ENCODE measurements at regions not wholly inside any gene's neighbourhood (a gene's known extent, or its start where the extent isn't known, plus 50 kb on each side); places are given as distances from the start of the nearest gene placed in this dataset.
"Not testable (repeated sequence)": the region's sequence is repeated elsewhere in the genome, so short reads cannot be mapped to it uniquely, and the experiment has no call there.

DNA sequence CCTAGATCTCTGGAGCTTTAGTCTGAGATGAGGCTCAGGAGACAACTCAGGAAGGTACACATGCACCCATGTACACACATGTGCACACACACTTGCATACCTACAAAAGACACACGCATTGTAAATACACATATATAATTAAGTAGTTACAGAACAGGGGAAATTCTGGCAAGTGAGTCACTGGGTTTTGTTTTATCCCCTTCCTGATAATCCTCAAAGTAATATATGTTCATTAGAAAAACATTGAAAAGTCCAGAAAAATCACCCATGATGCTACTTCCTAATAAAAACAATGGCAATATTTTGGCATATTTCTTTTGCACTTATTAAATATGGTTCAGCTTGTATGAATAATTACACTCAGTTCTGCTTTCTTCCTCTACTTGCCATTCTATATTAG is 115.3 kb upstream of the ECI2 start:
- Histone ChIP-seq H3K27me3 (no peaks in the 10 kb centered on the region), H3K4me3 (no peak overlapping the region), H3K36me3 (no peaks in the 10 kb centered on the region), H3K4me1 (peaks cover 0 to 17% (median 16%) of the 10 kb centered on the region in 4 donors), H3K9me3 (peaks cover 0 to 2% (median 0%) of the 10 kb centered on the region in 4 donors), H3K27ac (no peak overlapping the region)
- 94 to 95% methylated on average over 1 of the region's 1 CpG for WGBS, 2 donors
- intact Hi-C loops (cut with DNase I), result no loop called here
- no peak for TF ChIP-seq POLR2A (IDR thresholded peaks at IDR 0.05)
- no peak for TF ChIP-seq POLR2AphosphoS5 (IDR thresholded peaks at IDR 0.05)
- TF ChIP-seq, protein P1, sequence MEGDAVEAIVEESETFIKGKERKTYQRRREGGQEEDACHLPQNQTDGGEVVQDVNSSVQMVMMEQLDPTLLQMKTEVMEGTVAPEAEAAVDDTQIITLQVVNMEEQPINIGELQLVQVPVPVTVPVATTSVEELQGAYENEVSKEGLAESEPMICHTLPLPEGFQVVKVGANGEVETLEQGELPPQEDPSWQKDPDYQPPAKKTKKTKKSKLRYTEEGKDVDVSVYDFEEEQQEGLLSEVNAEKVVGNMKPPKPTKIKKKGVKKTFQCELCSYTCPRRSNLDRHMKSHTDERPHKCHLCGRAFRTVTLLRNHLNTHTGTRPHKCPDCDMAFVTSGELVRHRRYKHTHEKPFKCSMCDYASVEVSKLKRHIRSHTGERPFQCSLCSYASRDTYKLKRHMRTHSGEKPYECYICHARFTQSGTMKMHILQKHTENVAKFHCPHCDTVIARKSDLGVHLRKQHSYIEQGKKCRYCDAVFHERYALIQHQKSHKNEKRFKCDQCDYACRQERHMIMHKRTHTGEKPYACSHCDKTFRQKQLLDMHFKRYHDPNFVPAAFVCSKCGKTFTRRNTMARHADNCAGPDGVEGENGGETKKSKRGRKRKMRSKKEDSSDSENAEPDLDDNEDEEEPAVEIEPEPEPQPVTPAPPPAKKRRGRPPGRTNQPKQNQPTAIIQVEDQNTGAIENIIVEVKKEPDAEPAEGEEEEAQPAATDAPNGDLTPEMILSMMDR (IDR thresholded peaks at IDR 0.05), result no peak
- no peak for TF ChIP-seq EP300 (IDR thresholded peaks at IDR 0.05)
- DNase-seq, result no peak

DNA sequence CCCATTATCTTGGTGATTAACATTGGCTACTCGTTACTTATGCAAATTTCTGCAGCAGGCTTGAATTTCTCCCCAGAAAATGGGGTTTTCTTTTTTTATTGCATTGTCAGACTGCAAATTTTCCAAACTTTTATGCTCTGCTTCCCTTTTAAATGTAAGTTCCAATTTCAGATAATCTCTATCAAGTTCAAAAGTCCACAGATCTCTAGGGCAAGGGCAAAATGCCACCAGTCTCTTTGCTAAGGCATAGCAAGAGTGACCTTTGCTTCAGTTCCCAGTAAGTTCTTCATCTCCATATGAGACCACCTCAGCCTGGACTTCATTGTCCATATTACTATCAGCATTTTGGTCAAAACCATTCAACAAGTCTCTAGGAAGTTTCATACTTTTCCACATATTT is 108.5 kb upstream of the ECI2 start:
- DNase-seq; H3K4me3 ChIP-seq; H3K4me1 ChIP-seq; intact Hi-C loops (cut with DNase I); H3K9me3 ChIP-seq; H3K36me3 ChIP-seq; H3K27ac ChIP-seq; H3K27me3 ChIP-seq: not testable (repeated sequence)
- 81 to 83% methylated on average over 1 of the region's 1 CpG for WGBS, 2 donors

DNA sequence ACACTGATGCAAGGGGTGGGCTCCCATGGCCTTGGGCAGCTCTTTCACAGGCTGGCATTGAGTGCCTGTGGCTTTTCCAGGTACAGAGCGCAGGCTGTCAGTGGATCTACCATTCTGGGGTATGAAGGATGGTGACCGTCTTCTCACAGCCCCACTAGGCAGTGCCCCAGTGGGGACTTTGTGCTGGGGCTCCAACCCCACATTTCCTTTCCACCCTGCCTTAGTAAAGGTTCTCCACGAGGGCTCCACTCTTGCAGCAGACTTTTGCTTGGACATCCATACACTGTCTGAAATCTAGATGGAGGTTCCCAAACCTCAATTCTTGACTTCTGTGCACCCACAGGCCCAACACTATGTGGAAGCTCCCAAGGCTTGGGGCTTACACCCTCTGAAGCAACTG is 107.9 kb upstream of the ECI2 start:
- intact Hi-C loops (cut with DNase I), result no loop called here
- Histone ChIP-seq H3K4me3 (no peak overlapping the region), H3K27me3 (no peaks in the 10 kb centered on the region), H3K4me1 (no peaks in the 10 kb centered on the region), H3K36me3 (no peaks in the 10 kb centered on the region), H3K27ac (no peak overlapping the region), H3K9me3 (peaks cover 0 to 2% (median 0%) of the 10 kb centered on the region in 4 donors)
- WGBS, 2 donors, result 75 to 76% methylated on average over 3 of the region's 3 CpGs
- no peak for DNase-seq
- no peak for TF ChIP-seq POLR2AphosphoS5 (IDR thresholded peaks at IDR 0.05)
- no peak for TF ChIP-seq EP300 (IDR thresholded peaks at IDR 0.05)
- TF ChIP-seq, protein P1 (IDR thresholded peaks at IDR 0.05), result no peak
- TF ChIP-seq POLR2A (IDR thresholded peaks at IDR 0.05), result no peak

DNA sequence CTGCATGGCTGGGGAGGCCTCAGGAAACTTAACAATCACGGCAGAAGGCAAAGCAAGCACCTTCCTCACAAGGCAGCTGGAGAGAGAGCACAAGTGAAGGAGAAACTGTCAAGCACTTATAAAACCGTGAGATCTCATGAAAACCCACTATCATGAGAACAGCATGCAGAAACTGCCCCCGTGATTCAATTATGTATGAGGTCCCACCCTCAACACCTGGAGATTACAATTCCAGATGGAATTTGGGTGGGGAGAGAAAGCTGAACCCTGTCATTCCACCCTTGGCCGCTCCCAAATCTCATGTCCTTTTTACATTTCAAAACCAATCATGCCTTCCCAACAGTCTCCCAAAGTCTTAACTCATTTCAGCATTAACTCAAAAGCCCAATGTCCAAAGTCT is 107.2 kb upstream of the ECI2 start:
- H3K27ac ChIP-seq, result no peak overlapping the region
- no peak for DNase-seq
- H3K27me3 ChIP-seq, result no peaks in the 10 kb centered on the region
- H3K9me3 ChIP-seq, result peaks cover 0 to 2% (median 0%) of the 10 kb centered on the region in 4 donors
- TF ChIP-seq EP300 (IDR thresholded peaks at IDR 0.05) (no peak), POLR2A (IDR thresholded peaks at IDR 0.05) (no peak), POLR2AphosphoS5 (IDR thresholded peaks at IDR 0.05) (no peak)
- TF ChIP-seq, protein P1 (IDR thresholded peaks at IDR 0.05), result no peak
- intact Hi-C loops (cut with DNase I), result no loop called here
- no peak overlapping the region for H3K4me3 ChIP-seq
- H3K4me1 ChIP-seq, result no peaks in the 10 kb centered on the region
- H3K36me3 ChIP-seq, result no peaks in the 10 kb centered on the region
- 79 to 80% methylated on average over 4 of the region's 4 CpGs for WGBS, 2 donors

DNA sequence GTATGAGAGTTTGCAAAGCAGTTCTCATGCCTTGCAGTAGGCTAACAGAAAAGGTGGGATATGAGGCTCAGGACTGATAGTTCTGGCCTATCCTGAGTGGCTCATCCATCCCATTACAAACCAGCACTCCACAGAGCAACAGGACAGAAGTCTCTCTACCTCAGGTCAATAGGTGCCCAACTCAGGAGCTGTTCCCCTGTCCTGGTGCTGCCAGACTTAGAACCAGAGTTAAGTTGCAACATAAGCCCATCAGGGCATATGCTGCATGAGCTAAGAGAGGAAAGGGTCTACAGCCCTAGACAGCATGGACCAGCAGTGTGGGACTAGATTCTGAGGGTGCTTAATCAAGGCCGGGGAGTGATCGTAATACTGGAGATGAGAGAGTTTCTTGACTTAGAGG is 104.8 kb upstream of the ECI2 start:
- TF ChIP-seq POLR2AphosphoS5 (IDR thresholded peaks at IDR 0.05), result no peak
- TF ChIP-seq, protein P1 (IDR thresholded peaks at IDR 0.05), result no peak
- no peak for TF ChIP-seq EP300 (IDR thresholded peaks at IDR 0.05)
- no peak for TF ChIP-seq POLR2A (IDR thresholded peaks at IDR 0.05)
- Histone ChIP-seq H3K9me3 (no peaks in the 10 kb centered on the region), H3K4me3 (no peak overlapping the region), H3K27me3 (no peaks in the 10 kb centered on the region), H3K36me3 (no peaks in the 10 kb centered on the region), H3K4me1 (no peaks in the 10 kb centered on the region), H3K27ac (no peak overlapping the region)
- 97 to 99% methylated on average over 2 of the region's 2 CpGs for whole genome bisulfite sequencing, 2 donors
- intact Hi-C loops (cut with DNase I), result no loop called here
- DNase-seq, result no peak

Data from sigmoid colon (tissue), 6 donors.